ENCODE measurements at regions not wholly inside any gene's neighbourhood (a gene's known extent, or its start where the extent isn't known, plus 50 kb on each side); places are given as distances from the start of the nearest gene placed in this dataset.

DNA sequence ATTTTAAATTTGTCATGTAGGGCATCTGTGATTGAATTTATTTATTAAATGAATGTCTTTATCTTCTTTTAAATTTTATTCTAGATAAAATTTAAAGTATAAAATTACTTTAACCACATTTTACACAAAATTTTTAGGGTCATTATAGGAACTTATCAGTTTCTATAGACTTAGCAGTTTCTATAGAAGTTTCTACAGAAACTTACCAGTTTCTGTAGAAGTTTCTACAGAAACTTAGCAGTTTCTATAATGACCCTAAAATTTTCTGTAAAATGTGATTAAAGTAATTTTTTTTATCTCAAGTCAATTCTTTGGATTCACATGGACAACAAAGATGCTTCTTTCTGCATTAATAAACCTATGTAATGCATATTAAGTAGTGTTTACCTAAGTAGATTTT is 565.9 kb upstream of the TECRL start (continued):
- TF ChIP-seq, protein P1, sequence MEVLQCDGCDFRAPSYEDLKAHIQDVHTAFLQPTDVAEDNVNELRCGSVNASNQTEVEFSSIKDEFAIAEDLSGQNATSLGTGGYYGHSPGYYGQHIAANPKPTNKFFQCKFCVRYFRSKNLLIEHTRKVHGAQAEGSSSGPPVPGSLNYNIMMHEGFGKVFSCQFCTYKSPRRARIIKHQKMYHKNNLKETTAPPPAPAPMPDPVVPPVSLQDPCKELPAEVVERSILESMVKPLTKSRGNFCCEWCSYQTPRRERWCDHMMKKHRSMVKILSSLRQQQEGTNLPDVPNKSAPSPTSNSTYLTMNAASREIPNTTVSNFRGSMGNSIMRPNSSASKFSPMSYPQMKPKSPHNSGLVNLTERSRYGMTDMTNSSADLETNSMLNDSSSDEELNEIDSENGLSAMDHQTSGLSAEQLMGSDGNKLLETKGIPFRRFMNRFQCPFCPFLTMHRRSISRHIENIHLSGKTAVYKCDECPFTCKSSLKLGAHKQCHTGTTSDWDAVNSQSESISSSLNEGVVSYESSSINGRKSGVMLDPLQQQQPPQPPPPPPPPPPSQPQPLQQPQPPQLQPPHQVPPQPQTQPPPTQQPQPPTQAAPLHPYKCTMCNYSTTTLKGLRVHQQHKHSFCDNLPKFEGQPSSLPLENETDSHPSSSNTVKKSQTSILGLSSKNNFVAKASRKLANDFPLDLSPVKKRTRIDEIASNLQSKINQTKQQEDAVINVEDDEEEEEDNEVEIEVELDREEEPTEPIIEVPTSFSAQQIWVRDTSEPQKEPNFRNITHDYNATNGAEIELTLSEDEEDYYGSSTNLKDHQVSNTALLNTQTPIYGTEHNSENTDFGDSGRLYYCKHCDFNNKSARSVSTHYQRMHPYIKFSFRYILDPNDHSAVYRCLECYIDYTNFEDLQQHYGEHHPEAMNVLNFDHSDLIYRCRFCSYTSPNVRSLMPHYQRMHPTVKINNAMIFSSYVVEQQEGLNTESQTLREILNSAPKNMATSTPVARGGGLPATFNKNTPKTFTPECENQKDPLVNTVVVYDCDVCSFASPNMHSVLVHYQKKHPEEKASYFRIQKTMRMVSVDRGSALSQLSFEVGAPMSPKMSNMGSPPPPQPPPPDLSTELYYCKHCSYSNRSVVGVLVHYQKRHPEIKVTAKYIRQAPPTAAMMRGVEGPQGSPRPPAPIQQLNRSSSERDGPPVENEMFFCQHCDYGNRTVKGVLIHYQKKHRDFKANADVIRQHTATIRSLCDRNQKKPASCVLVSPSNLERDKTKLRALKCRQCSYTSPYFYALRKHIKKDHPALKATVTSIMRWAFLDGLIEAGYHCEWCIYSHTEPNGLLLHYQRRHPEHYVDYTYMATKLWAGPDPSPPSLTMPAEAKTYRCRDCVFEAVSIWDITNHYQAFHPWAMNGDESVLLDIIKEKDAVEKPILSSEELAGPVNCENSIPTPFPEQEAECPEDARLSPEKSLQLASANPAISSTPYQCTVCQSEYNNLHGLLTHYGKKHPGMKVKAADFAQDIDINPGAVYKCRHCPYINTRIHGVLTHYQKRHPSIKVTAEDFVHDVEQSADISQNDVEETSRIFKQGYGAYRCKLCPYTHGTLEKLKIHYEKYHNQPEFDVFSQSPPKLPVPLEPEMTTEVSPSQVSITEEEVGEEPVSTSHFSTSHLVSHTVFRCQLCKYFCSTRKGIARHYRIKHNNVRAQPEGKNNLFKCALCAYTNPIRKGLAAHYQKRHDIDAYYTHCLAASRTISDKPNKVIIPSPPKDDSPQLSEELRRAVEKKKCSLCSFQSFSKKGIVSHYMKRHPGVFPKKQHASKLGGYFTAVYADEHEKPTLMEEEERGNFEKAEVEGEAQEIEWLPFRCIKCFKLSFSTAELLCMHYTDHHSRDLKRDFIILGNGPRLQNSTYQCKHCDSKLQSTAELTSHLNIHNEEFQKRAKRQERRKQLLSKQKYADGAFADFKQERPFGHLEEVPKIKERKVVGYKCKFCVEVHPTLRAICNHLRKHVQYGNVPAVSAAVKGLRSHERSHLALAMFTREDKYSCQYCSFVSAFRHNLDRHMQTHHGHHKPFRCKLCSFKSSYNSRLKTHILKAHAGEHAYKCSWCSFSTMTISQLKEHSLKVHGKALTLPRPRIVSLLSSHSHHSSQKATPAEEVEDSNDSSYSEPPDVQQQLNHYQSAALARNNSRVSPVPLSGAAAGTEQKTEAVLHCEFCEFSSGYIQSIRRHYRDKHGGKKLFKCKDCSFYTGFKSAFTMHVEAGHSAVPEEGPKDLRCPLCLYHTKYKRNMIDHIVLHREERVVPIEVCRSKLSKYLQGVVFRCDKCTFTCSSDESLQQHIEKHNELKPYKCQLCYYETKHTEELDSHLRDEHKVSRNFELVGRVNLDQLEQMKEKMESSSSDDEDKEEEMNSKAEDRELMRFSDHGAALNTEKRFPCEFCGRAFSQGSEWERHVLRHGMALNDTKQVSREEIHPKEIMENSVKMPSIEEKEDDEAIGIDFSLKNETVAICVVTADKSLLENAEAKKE (CRISPR knock-in tag; IDR thresholded peaks at IDR 0.05) = no peak
- TF ChIP-seq STAT1 (IDR thresholded peaks at IDR 0.05; ENCODE audit: unreplicated experiment) (no peak), POLR2AphosphoS5 (IDR thresholded peaks at IDR 0.05; ENCODE audit: low read depth) (no peak), EZH2 (IDR thresholded peaks at IDR 0.05; ENCODE audit: low read depth, unreplicated experiment) (no peak)
- TF ChIP-seq, protein P2, sequence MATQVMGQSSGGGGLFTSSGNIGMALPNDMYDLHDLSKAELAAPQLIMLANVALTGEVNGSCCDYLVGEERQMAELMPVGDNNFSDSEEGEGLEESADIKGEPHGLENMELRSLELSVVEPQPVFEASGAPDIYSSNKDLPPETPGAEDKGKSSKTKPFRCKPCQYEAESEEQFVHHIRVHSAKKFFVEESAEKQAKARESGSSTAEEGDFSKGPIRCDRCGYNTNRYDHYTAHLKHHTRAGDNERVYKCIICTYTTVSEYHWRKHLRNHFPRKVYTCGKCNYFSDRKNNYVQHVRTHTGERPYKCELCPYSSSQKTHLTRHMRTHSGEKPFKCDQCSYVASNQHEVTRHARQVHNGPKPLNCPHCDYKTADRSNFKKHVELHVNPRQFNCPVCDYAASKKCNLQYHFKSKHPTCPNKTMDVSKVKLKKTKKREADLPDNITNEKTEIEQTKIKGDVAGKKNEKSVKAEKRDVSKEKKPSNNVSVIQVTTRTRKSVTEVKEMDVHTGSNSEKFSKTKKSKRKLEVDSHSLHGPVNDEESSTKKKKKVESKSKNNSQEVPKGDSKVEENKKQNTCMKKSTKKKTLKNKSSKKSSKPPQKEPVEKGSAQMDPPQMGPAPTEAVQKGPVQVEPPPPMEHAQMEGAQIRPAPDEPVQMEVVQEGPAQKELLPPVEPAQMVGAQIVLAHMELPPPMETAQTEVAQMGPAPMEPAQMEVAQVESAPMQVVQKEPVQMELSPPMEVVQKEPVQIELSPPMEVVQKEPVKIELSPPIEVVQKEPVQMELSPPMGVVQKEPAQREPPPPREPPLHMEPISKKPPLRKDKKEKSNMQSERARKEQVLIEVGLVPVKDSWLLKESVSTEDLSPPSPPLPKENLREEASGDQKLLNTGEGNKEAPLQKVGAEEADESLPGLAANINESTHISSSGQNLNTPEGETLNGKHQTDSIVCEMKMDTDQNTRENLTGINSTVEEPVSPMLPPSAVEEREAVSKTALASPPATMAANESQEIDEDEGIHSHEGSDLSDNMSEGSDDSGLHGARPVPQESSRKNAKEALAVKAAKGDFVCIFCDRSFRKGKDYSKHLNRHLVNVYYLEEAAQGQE (IDR thresholded peaks at IDR 0.05; ENCODE audit: unreplicated experiment) = no peak

DNA sequence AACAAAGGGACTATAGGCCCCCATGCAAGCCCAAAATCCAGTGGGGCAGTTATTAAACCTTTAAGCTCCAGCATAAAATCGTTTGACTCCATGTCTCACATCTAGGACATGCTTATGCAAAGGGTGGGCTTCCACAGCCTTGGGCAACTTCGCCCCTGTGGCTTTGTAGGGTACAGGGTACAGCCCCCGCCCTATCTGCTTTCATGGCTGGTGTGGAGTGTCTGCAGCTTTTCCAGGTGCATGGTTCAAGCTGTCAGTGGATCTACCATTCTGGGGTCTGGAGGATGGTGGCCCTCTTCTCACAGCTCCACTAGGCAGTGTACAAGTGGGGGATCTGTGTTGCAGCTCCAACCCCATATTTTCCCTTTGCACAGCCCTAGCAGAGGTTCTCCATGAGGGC is 559.8 kb upstream of the TECRL start:
- Histone ChIP-seq H2AFZ (no peak overlapping the region), H3K4me1 (ENCODE audit: insufficient read depth) (no peaks in the 10 kb centered on the region), H3K79me2 (replicated peaks; ENCODE audit: insufficient read depth) (no peaks in the 10 kb centered on the region), H3K9me2 (ENCODE audit: insufficient read depth) (peaks cover 6% of the 10 kb centered on the region; the same call in 1 of the 2 replicates), H4K20me1 (replicated peaks; ENCODE audit: insufficient read depth) (no peaks in the 10 kb centered on the region), H3K27me3 (ENCODE audit: insufficient read depth) (no peaks in the 10 kb centered on the region), H3F3A (replicated peaks; ENCODE audit: low read depth) (no peaks in the 10 kb centered on the region), H3K27ac (ENCODE audit: low read depth) (no peak overlapping the region), H3K36me3 (ENCODE audit: insufficient read depth) (0 out of 2 replicates have a peak, but pooled peaks cover 4% of the 10 kb centered on the region), H3K4me2 (no peak overlapping the region), H3K4me3 (no peak overlapping the region)
- Mint-ChIP-seq H3K27ac (no peak overlapping the region), H3K4me1 (no peaks in the 10 kb centered on the region), H3K9me3 (peaks cover 30% of the 10 kb centered on the region), H3K36me3 (ENCODE audit: low read depth) (peaks cover 21% of the 10 kb centered on the region), H3K4me3 (no peak overlapping the region), H3K27me3 (ENCODE audit: insufficient read depth, low read depth, poor library complexity) (no peaks in the 10 kb centered on the region)
- no peak for TF ChIP-seq CREB1 (CRISPR knock-in tag; IDR thresholded peaks at IDR 0.05; ENCODE audit: low read depth)
- no peak for ATAC-seq
- DNase-seq (ENCODE audit: low spot score) = no peak

Data from GM23338 (cell line).